ENCODE measurements at regions not wholly inside any gene's neighbourhood (a gene's known extent, or its start where the extent isn't known, plus 50 kb on each side); places are given as distances from the start of the nearest gene placed in this dataset.

DNA sequence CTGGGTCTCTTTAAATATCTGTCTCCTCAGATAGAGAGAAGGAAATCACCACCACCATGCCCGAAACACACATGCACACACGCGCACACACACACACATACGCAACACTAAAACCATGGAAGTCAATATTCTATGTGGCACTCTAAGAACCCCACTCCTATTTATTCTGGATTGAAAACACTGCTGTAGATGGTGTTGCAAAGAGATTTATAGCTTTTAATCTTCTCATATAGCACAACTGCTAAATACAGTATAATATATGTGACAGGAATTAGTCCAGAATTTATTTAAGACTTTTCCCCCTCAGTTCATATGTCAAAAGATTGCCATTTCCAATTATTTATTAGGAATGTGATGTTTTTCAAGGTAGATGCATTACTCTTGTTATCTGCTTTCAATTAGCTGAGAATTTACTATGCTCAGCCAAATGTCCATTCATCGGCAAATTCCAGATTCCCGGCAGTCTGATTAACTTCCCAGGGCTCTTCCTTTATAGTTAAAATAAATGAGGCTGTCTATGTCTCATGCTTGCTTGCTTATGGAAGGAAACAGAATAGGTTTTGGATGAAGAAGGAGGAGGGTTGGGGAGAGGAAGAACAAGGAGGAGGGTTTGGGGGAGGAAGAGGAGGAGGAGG is 115.4 kb upstream of the NDP start:
- no peak for TF ChIP-seq CTCF (IDR thresholded peaks at IDR 0.05; ENCODE audit: extremely low read depth in 1 of 2, insufficient read depth in 1 of 2, low read depth in 1 of 2, low read length in 2 of 2)
- no peak for TF ChIP-seq EZH2 (IDR thresholded peaks at IDR 0.05; ENCODE audit: borderline replicate concordance, low read depth, low read length, severe bottlenecking)
- TF ChIP-seq POLR2A (IDR thresholded peaks at IDR 0.05; ENCODE audit: low read depth, low read length), result no peak
- TF ChIP-seq JUN (IDR thresholded peaks at IDR 0.05; ENCODE audit: borderline replicate concordance, insufficient read depth, insufficient read length, low read depth), result no peak
- TF ChIP-seq MYC (IDR thresholded peaks at IDR 0.05; ENCODE audit: low read depth, low read length), result no peak
- no peak for TF ChIP-seq MAX (IDR thresholded peaks at IDR 0.05; ENCODE audit: insufficient read depth, insufficient read length)
- TF ChIP-seq POLR2AphosphoS5 (IDR thresholded peaks at IDR 0.05; ENCODE audit: insufficient read depth, low read depth, low read length), result no peak
